SU-DHL-6 (cell line): ENCODE measurements at regions not wholly inside any gene's neighbourhood (a gene's known extent, or its start where the extent isn't known, plus 50 kb on each side); places are given as distances from the start of the nearest gene placed in this dataset.

ENCODE experiments used
- CTCF ChIP-seq: fragments of 200-600 bp; sonication (generic); IDR thresholded peaks from one replicate; pipeline ENCODE4 v1.5.1; 2017; ENCODE audit warnings: antibody characterized with exemption, mild to moderate bottlenecking, low read length, moderate library complexity; ENCODE audit not compliant: insufficient read depth, poor library complexity, severe bottlenecking
- EZH2phosphoT487 ChIP-seq: fragments of 200-600 bp; sonication (generic), shearing (Covaris generic); conservative IDR thresholded peaks from 2 replicates; pipeline ENCODE4 v1.6.1; 2018; ENCODE audit warnings: mild to moderate bottlenecking, antibody characterized with exemption, low read length, moderate library complexity, mixed read lengths

- TF ChIP-seq CTCF, result no peak
- TF ChIP-seq EZH2phosphoT487, result no peak
These were observed 97.1 kb upstream of the DOCK1 start for GRCh38 chr10:126808103-126808502.
